HUDEP-2 (cell line): ENCODE measurements at regions not wholly inside any gene's neighbourhood (a gene's known extent, or its start where the extent isn't known, plus 50 kb on each side); places are given as distances from the start of the nearest gene placed in this dataset.
"Not testable (repeated sequence)": the region's sequence is repeated elsewhere in the genome, so short reads cannot be mapped to it uniquely, and the experiment has no call there.

Experiments
- DNase-seq, 76 experiments: peaks; one replicate each; lab custom pipeline; 2025; ENCODE audit not compliant: unreplicated experiment in 76 of 76; lab: John Stamatoyannopoulos, UW

DNA sequence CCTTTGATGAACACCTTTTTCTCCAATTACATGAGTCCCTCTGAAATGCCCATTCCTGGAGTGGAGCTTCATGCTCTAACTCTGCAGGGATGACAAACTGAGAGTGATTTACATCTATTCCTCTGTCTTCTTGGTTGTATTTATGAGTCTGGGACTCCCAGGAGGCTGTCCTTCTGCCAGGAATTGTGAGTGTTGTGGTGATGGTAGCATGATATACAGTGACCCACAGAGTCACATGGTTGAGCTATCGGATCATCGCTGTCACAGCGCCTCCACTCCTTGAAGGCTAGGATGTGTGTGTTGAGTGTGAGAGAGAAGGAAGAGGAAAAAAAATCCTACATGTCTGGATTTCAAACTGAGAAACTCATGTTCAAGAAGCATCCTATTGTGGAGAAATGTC, 163.4 kb upstream of the CACNA1E start:
- no peak for DNase-seq

DNA sequence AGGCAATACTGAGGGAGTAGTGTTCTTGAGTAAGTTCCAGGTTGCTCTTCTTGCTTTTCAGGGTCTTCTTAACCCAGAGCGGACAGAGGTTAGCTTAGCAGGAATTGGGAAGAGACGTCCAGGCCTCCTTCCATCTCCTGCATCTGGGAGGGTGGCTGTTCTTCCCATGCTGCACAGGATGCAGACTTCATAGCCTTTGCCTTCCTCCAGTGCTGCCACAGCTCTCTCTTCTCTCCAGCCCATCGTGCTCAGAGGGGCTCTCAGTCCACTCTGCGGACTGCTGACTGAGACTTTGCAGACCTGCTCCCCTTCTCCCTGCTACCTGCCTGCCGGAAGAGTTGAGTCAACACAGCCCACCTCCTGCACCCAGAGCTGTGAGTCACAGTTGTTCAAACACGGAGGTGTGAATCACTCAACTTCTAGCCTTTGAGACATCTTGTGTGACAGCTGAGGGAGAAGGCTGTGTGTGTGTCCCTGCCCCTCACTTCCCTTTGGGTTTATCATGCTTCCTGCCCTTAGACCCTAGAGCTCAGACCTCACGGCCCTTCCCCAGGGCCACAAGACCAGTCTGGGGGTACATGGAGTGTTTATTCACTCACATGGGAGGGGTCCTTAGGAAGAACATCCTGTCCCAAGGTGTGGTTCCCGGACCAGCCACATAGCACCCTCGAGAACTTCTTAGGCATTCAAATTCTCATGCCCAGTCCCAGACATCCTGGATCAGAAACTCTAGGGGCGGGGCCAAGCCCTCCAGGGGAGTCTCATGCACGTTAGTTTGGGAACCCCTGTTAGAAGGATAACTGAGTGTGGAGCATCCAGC, 158.3 kb upstream of the CACNA1E start:
- no peak for DNase-seq

DNA sequence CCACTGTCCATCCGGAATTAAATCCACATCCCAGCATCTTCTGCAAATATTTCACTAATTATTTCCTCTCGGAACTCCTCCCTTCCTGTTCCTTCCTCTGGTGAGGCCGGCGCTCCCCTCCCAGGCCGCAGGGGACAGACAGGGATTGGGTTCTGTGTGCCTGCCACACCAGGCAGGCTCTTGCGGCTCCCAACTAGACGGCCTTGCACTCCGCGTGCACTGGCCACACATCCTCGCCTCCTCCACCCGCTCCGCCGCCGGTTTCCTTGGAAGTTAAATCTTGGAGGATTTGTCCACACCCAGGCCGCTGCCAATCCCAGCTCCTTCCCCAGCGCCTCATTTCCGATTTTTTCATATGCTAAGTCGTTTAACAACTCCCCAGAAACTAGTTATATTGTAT, 157.6 kb upstream of the CACNA1E start:
- not testable (repeated sequence) for DNase-seq

DNA sequence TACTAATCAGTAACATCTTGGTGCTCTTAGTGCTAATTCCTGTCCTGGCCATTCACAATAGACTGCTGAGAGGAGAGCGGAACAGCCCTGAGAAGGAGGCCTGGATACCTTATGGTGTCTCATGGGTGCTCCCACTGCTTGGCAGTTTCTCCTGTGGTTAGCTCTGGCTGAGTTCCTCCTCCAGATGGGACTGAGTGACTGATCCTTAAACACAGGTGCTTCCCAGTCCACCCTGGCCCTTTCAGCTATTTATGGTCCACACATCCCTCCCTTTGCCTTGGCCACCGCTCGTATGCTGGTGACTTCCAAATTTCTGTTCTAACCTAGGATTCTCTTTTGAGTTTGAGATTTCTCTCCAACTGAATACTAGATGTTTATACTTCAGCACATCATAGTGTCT, 157.0 kb upstream of the CACNA1E start:
- DNase-seq: no peak

DNA sequence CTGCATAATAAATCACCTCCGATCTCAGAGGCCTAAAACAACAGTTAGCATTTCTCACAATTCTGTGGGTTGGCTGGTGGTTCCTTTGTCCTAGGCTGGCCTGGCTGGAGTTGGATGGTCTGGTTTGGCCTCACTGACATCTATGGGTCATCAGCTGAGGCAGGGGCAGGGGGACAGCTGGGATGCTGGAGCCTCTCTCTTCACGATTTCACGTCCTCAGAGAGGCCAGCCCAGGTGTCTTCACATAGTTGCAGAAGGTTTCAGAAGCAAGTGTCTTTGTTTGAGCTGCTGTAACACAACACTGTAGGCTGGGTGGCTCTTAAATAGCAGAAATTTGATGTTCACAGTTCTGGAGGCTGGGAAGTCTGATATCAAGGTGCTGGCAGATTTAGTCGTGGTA, 155.5 kb upstream of the CACNA1E start:
- no peak for DNase-seq

DNA sequence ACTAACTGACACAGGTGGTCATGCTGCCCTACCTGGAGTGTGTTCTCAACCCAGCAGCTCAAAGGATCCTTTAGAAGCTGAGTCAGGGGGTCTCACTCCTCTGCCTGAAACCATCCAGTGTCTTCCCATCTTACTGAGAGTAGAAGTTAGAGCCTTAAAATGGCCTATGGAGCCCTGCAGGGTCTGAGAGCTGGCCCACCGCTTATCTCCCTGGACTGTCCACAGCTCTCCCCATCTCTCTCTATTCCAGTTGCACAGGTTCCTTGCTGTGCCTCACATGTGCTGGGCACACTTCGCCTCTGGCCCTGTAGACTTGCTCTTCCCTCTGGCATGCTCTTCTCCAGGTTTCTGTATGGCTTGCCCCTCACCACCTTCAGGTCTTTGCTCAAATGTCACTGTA, 148.6 kb upstream of the CACNA1E start:
- no peak for DNase-seq

DNA sequence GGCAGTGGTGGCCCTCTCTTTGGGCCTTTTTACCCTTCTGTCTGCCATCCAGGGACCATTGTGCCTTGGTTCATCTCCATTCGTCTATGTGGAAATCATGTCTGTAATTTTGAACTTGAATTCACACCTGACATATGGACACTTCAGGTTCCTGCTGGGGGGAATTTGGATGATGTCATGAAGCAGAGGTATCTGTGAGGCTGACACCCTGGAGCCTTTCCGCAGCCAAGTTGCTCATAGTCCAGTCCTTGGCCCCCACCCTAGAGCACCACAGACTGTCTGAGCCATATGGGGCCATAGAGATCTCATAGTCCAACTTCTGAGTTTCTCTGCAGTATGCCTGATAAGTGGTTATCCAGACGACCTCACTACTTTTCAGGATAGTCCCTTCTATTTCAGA, 147.7 kb upstream of the CACNA1E start:
- DNase-seq: no peak

DNA sequence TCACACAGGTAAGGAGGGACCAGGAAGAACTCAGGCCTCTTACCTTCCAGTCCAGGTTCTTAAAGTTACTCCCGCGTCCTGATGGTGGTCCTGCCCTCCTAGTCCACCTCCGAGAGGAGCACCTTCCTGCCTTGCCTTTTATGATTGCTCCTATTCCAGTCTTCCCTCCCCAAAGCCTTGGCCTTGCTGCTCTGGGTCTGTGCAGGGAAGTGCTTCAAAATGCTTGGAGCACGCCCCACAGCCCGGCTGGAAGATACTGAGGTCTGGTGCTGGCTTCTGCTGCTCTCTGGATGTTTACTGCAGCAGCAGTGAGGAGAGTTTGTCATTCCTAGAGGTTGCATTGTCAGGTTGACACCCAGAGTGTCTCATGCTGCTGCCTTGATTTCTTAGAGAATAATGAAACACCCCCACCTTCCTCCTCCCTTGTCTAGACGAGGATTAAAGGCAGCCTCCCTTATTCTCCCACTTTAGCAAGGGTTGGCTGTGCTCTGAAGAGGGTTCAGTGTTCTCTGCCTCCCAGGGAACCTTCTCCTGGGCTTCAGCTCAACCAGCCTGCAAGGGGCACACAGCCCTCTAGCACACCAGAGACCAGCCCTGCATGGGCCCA, 142.2 kb upstream of the CACNA1E start:
- DNase-seq: no peak

DNA sequence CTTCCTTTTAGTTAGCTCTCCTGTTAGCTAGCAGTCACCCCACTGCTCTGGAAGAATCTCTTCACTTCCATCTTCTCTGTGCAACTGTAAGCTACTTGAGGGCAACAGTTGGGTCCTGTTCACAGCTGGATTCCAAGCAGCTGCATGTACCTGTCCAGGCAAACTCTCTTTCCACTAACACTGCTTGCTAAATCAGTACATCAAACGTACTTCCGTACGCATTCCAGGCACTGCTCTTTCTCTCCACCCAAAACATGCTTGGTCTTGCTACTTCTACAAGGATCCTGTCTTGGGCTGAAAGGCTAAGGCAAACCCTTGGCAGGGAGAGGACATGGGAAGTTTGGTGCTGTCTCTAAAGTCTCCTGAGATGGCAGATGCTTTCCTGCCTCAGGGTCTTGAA, 139.2 kb upstream of the CACNA1E start:
- DNase-seq: no peak

DNA sequence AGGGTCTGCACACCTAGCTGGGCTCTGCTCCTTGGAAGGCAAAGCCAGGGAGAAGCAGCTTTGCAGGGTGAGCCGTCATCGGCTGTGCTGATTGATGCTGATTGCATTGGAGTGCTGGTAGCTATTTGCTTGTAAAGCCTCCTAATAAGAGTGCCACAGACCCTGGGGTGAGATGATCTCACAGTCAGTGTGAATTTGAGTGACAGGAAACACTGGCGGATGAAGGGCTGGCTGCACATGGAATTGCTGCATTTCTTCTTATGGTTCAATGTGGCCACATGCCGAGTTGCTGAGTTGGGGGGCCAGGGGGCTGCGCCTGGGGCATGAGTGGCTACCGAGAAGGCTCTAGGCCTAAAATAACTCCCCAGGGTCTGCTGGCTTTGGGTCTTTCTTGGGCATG, 138.2 kb upstream of the CACNA1E start:
- no peak for DNase-seq

DNA sequence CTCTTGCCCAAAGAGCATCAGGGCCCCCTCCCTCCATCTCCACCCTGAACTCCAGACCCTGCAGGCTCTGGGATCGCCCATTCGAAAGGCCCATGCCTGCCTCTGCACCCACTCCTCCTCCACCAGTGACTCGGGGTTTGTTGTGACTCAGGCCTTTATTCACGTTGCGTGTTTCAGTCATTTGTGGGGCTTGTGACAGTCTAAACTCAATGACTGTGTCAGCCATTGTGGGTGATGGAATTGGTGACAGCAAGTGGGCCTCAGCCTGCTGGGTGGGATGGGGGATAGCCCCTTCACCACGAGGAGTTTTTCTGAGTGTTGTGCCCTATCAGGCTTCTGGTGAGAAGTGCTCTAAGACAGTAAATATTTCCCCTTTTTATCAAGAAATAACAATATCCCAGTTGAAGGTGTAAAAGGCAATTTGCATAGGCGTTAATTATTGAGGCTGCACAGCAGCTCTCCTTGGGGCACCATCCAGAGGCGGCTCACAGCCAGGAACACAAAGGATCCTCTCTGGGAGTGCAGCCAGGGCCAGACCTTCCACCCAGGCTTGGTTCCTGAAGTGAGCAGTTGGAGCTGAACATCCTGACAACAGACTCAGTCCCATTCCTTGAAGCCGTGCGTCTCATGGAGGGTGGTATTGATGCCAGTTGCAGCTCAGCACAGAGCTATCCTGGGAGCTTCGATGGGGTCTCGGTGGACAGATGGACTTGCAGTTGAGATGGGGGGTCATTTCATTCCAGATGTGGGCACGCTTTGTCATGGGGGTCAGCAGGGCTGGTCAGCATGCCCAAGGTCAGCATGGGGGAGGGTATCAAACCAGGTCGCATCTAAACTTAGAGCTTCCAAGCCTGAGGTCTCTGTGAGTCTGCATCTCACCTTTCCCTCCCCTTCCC, 135.6 kb upstream of the CACNA1E start:
- no peak for DNase-seq

DNA sequence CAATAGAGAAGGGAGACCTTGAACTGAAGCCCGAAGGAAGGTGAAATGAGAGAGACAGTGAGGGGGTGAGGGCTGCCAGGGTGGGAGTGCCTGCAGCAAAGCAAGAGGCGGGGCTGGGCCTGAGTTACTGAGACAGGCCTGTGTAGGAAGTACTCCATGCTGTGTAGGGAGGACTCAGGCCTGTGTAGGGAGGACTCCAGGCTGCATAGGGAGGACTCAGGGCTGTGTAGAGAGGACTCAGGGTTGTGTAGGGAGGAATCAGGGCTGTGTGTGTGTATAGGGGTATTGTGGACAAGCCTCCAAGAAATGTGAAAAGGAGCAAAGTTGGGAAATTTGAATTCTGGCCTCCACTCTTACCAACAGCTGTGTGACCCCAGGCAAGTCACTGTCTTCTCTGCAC, 133.8 kb upstream of the CACNA1E start:
- DNase-seq: no peak

DNA sequence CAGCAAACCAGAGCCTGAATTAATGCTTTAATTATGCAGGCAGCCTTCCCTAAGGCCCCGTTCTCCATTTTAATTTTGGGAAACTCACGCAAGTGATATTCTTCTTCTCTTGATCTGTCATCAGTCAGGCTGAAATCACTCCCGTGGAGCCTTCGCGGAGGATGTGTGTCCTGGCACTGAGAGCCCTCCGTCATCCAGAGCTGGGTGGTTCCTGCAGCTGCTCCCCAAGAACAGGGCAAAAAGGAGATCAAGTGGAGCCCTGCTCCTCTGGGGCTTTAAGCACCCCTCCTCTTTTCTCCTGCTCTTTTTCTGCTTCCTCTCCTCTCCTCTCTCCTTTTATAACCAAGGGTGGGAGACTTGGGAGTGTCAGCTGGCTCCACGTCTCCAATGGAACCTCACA, 133.2 kb upstream of the CACNA1E start:
- no peak for DNase-seq

DNA sequence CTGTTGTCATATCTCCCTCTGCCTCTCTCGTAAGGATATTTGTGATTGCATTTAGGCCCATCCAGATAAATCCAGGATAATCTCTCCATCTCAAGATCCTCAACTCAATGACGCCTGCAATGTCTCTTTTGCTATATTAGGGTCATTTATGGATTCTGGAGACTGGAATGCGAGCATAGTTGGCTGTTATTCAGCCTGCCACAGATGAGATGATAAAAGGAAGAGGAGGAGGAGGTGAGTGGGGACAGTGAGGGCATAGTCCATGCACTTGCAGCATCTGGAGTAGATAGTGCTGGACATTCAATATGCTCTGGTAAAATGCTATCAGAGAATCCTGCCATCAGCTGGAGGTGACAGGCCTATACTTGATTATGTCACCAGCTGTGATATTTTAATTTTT, 131.6 kb upstream of the CACNA1E start:
- no peak for DNase-seq

DNA sequence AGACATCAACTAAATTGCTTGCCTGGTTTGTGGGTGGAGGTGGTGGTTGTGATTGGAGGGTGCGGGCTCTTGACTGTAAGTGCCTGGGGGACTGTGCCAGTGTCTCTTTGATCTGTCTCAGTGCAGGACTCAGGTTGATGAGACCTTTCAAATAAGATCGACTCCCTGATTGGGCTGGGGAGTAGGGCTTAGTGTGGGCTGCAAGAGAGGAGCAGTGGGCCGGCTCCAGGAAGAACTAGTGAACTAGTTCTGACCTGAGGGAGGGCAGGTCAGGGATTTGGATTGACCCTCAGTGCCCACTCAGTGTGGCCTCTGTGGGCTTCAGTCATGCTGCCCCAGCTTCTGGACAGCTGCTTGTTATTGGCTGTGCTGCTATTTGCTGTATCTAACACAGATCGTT, 130.6 kb upstream of the CACNA1E start:
- no peak for DNase-seq

DNA sequence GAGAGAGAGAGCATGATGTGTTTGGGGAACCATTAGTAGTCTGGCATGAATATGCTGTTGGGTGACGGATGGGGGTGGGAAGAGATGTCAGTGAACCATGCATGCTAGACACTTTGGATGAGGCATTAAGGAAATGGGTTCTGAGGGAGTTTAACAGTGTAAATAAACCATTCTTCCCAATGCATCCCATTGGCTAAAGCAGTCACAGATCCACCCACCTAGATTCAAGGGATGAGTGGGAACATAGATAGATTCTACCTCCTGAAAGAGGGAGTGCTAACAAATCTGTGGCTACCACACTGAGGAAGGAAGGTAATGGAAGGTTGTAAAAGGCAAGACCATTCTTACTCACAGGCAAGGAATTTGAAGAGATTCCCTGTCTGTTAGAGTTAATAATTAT, 129.8 kb upstream of the CACNA1E start:
- no peak for DNase-seq

DNA sequence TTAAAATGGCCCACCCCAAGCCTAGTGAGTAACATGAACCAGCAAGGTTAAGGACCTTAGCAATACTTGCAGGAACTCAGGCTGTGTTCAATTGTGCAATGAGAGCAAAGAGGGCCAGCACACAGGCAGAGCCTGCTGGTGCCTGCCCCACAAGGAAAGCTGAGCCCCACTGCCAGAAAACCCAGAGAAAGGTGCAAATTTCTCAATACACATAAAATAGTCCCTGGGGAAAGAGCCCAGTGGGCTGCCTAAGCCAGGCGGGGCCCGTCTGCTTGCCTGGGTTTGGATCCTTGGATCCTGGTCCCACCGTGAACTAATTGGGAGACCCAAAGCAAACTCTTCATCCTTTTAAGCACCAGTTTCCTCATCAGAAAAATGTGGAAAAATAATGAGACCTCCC, 128.5 kb upstream of the CACNA1E start:
- DNase-seq: no peak

DNA sequence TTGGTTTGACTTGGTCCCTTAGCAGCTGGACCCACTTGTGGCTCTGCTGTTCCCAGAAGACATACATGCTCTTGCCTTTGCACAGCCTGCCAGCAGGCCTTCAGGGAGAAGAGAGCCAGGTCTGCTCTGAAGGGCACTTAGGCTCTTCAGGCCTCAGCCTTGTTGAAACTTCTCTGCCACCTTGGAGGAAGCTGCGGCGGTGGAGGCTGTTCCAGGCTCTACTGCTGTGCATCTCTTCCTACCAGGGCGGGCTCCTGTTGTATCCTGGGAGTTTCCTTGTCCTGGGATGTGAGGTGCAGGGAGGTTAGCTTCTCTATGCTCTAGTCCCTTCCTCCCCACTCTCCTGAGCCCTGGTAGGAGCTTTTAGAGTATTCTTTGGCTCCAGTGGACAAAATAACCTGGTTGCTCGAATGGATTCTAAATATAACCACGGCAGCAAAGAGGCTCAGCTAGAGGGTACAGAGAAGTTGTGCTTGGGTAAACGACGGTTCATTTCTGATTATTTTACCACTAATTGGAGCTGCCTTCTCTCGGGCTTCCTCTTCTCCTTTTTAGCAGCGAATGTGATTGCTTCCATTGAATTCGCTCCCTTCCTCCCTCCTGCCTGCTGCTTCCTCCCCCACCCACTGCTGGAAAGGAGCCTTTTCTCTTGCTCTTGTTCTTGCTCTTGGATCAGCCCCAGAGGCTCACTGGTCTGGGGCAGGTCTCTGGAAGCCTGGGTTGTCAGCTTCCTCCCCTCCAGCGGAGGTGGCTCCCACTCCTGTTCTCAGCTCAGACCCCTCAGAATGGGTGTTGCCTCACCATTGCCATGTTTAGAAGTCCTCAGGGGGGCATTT, 126.6 kb upstream of the CACNA1E start:
- no peak for DNase-seq

DNA sequence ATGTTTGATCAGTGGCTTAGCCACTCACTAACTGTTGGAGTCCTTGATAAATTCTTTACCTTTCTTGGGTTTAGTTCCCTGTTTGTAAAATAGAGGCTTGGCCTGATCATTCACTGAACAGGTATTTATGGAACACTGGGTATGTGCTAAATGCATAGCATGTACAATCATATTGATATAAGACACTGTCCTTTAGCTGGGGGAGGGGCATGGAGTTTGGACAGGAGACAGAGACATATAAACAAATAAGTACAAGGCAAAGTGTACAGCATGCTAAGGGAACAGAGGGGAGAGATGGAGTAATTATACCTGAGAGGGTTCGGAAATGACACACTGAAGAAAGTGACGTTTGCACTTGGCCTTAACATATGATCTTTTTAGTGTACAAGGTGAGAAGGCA, 124.3 kb upstream of the CACNA1E start:
- no peak for DNase-seq

DNA sequence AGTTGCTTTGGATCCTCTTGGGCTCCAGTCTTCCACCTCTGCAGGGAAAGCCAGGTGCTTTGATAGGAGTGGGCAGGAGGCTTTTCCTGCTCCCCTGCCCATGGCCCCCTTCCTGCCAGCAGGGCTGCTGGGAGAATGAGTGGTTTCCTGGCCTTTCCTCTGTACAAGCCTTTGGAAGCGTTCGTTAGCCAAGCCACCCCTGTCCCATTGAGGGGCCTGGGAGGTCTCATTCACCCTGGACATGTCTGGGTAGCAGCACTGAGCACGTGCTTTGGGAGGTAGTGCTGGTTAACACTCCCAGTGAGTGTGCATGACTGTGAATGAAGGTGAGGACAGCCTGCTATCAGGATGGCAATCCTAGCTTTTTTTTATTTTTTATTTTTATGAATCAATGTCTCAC, 118.5 kb upstream of the CACNA1E start:
- no peak for DNase-seq

DNA sequence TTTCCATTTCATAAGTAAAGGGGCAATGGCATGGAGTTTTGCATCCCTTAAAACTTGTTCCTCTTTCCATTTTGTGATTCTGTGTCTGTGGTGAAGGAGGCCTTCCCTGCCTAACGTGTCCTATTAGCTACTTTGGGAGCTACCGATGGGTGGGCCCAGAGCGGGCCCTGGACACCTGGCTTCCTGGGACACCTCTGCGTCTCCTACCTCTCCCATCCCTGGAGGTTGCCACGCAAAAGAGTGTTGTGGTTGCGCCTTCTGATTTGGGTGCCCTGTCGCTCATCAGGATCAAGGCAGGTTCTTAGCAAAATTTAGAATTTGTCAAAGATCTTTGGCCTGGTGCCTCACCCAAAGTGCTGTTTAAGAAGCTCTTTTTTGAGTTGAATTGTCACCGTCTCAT, 116.4 kb upstream of the CACNA1E start:
- no peak for DNase-seq
